GM19324 (cell line): ENCODE measurements at regions not wholly inside any gene's neighbourhood (a gene's known extent, or its start where the extent isn't known, plus 50 kb on each side); places are given as distances from the start of the nearest gene placed in this dataset.

Experiments used
- ATAC-seq: cut with Tn5 transposase; IDR thresholded peaks from one replicate; pipeline ENCODE4 v1.9.1; 2021; ENCODE audit warnings: mild to moderate bottlenecking, moderate library complexity; ENCODE audit not compliant: unreplicated experiment, low FRiP score

GRCh38 chr12:81835783-81836182, 76.6 kb upstream of the PPFIA2 start:
- no peak for ATAC-seq

DNA sequence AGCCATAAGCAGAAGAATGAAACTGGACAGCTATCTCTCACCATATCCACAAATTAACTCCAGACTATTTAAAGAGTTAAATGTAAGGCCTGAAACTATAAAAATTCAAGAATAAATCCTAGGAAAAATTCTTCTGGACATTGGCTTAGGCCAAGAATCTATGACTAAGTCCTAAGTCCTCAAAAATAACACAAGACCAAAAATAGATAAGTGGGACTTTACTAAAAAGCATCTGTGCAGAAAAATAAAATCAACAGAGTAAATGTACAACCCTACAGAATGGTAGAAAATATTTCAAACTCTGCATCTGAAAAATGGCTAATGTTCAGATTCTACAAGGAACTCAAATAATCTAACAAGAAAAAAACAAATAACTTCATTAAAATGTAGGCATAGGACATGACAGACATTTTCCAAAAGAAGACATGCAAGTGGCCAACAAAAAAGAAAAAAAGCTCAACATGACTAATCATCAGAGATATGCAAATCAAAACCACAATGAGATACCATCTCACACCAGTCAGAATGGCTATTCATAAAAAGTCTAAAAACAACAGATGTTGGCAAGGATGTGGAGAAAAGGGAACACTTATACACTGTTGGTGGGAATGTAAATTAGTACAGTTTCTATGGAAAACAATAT, 61.0 kb upstream of the PPFIA2 start:
- ATAC-seq = no peak

DNA sequence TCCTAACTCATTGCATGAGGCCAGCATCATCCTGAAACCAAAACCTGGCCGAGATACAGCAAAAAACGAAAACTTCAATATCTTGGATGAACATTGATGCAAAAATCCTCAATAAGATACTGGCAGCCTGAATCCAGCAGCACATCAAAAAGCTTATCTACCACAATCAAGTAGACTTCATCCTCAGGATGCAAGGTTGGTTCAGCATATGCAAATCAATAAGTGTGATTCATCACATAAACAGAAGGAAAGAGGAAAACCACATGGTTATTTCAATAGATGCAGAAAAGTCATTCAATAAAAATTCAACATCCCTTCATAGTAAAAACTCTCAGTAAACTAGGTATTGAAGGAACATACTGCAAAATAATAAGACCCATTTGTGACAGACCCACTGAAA, 56.5 kb upstream of the PPFIA2 start:
- ATAC-seq = no peak

- no peak for ATAC-seq
These were observed 52.6 kb upstream of the PPFIA2 start for GRCh38 chr12:81811778-81812125.

GRCh38 chr12:81811061-81811777, 52.1 kb upstream of the PPFIA2 start:
- no peak for ATAC-seq

GRCh38 chr12:81809829-81810595, 50.9 kb upstream of the PPFIA2 start:
- no peak for ATAC-seq

DNA sequence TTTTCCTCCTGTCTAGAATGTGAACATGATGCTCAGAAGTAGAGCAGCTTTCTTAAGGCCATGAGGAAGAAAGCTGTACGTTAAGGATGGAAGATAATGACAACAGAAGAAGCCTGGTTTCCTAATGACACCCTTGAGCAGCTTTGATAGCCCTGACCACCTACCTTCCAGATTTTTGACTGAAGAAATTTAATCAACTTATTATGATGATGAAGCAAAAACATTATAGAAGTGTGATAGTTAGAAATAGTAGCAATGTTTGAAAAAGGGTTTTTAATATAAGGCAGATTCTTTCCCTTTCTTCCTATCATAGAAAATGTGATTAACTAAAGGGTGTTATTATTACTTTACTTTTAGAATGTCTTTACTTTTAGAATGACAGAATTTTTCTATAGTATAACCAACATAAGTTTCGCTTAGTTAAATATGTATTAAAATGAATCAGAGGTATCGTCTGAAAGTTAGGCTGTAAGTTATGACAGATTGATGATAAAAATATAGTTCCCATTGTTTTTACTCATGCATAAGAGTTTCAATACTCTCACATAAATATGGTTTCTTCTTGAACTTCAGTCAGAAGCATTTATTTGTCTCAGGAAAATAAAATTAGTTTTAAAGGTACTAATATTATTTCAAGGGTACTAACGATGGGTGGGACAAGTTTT, 50.1 kb upstream of the PPFIA2 start:
- ATAC-seq = no peak
